SK-N-SH (cell line): ENCODE measurements at regions not wholly inside any gene's neighbourhood (a gene's known extent, or its start where the extent isn't known, plus 50 kb on each side); places are given as distances from the start of the nearest gene placed in this dataset.

Source experiments
- CTCF ChIA-PET: fragments of 300-600, 350-600 bp; formaldehyde crosslinking; extraction: SDS; loops from one replicate; lab custom pipeline; 2021; lab: Yijun Ruan, JAX
- POLR2A ChIA-PET: fragments of 350-600 bp; sonication (Branson Sonifier 250); formaldehyde crosslinking; extraction: SDS; loops from one replicate; lab custom pipeline; 2020; ENCODE audit warnings: antibody characterized with exemption, inconsistent platforms; lab: Yijun Ruan, JAX
- DNase-seq: peaks from one replicate; pipeline ENCODE4 v3.0.0; 2012
- H2AFZ ChIP-seq: fragments of 200-600 bp; sonication (generic); 2 replicates; pipeline ENCODE4 v1.8.1; 2016; ENCODE audit warnings: antibody characterized with exemption, mild to moderate bottlenecking, low read depth
- H3F3A ChIP-seq: fragments of 200-600 bp; sonication (generic); replicated peaks from 2 replicates; pipeline ENCODE3; 2016; ENCODE audit warnings: antibody characterized with exemption, mild to moderate bottlenecking; ENCODE audit not compliant: insufficient read depth
- H3K27ac ChIP-seq, 2 experiments: fragments of 200-500 bp in 1 of 2; fragments of 200-600 bp in 1 of 2; sonication (Bioruptor generic) in 1 of 2; sonication (generic), shearing (Covaris generic) in 1 of 2; 2 replicates each; pipeline versions ENCODE4 v1.5.1 to v1.6.1; 2014 to 2016; ENCODE audit warnings: low read depth in 2 of 2, inconsistent platforms in 1 of 2, low read length in 1 of 2, mild to moderate bottlenecking in 1 of 2, mixed read lengths in 1 of 2
- H3K27me3 ChIP-seq: fragments of 200-600 bp; sonication (generic), shearing (Covaris generic); 2 replicates; pipeline ENCODE4 v1.6.1; 2016; ENCODE audit warnings: mixed run types; ENCODE audit not compliant: insufficient read depth
- H3K36me3 ChIP-seq, 2 experiments: fragments of 200-500 bp in 1 of 2; fragments of 200-600 bp in 1 of 2; sonication (Bioruptor generic) in 1 of 2; sonication (generic) in 1 of 2; replicated peaks in 1 of 2; 2 replicates each; pipeline versions ENCODE3 to v1.5.1; 2014 to 2016; ENCODE audit warnings: low read length in 1 of 2, mild to moderate bottlenecking in 1 of 2; ENCODE audit not compliant: insufficient read depth in 2 of 2, control insufficient read depth in 1 of 2
- H3K4me1 ChIP-seq, 2 experiments: fragments of 200-500 bp in 1 of 2; fragments of 200-600 bp in 1 of 2; sonication (Bioruptor generic) in 1 of 2; sonication (generic), shearing (Covaris generic) in 1 of 2; 2 replicates each; pipeline versions ENCODE4 v1.5.1 to v1.6.1; 2014 to 2016; ENCODE audit warnings: low read depth in 1 of 2, low read length in 1 of 2, mixed run types in 1 of 2; ENCODE audit not compliant: insufficient read depth in 2 of 2, control insufficient read depth in 1 of 2
- H3K4me2 ChIP-seq: fragments of 200-600 bp; sonication (generic), shearing (Covaris generic); 2 replicates; pipeline ENCODE4 v1.6.1; 2017; ENCODE audit warnings: mixed run types
- H3K4me3 ChIP-seq, 2 experiments: fragments of 200-500 bp in 1 of 2; fragments of 200-600 bp in 1 of 2; sonication (Bioruptor generic) in 1 of 2; sonication (generic), shearing (Covaris generic) in 1 of 2; 2 replicates each; pipeline versions ENCODE4 v1.5.1 to v1.8.1; 2014 to 2016; ENCODE audit warnings: low read depth in 2 of 2, inconsistent platforms in 1 of 2, low read length in 1 of 2, mild to moderate bottlenecking in 1 of 2, mixed read lengths in 1 of 2, moderate library complexity in 1 of 2
- H3K79me2 ChIP-seq: fragments of 200-600 bp; sonication (generic); 2 replicates; pipeline ENCODE4 v1.8.1; 2017; ENCODE audit warnings: mild to moderate bottlenecking; ENCODE audit not compliant: insufficient read depth
- H3K9ac ChIP-seq: fragments of 200-600 bp; sonication (generic); 2 replicates; pipeline ENCODE4 v1.6.1; 2017; ENCODE audit warnings: mixed run types
- H3K9me2 ChIP-seq: fragments of 200-600 bp; sonication (generic); 2 replicates; pipeline ENCODE4 v1.6.1; 2017; ENCODE audit warnings: mixed run types
- H3K9me3 ChIP-seq: fragments of 200-600 bp; sonication (generic); 2 replicates; pipeline ENCODE4 v1.6.1; 2017; ENCODE audit warnings: mixed run types, mild to moderate bottlenecking, moderate library complexity
- H4K20me1 ChIP-seq: fragments of 200-600 bp; sonication (generic); 2 replicates; pipeline ENCODE4 v1.6.1; 2017; ENCODE audit warnings: mild to moderate bottlenecking, mixed run types; ENCODE audit not compliant: insufficient read depth
- CHD2 ChIP-seq: fragments of 150-350 bp; IDR thresholded peaks from 2 replicates; pipeline ENCODE4 v1.6.1; 2018; ENCODE audit warnings: low read length; ENCODE audit not compliant: partially characterized antibody
- FOXJ3 ChIP-seq: sonication (generic); formaldehyde crosslinking; IDR thresholded peaks from 2 replicates; pipeline ENCODE4 v1.5.1; 2020; ENCODE audit warnings: mild to moderate bottlenecking, missing genetic modification reagents
- FOXM1 ChIP-seq: IDR thresholded peaks from 2 replicates; pipeline ENCODE4 v1.4.0; 2012; ENCODE audit warnings: low read depth, mild to moderate bottlenecking
- JUND ChIP-seq: IDR thresholded peaks from 2 replicates; pipeline ENCODE4 v1.4.0; 2012
- MAX ChIP-seq: IDR thresholded peaks from 2 replicates; pipeline ENCODE4 v1.4.0; 2012; ENCODE audit warnings: low read depth
- NRF1 ChIP-seq: IDR thresholded peaks from 2 replicates; pipeline ENCODE4 v1.6.1; 2012; ENCODE audit warnings: low read depth, mild to moderate bottlenecking, low read length
- PBX3 ChIP-seq: IDR thresholded peaks from 2 replicates; pipeline ENCODE4; 2012
- RCOR1 ChIP-seq: fragments of 150-350 bp; IDR thresholded peaks from 2 replicates; pipeline ENCODE4 v1.6.1; 2017; ENCODE audit warnings: antibody characterized with exemption, low read length
- RFX5 ChIP-seq: IDR thresholded peaks from 2 replicates; pipeline ENCODE4 v1.6.1; 2012; ENCODE audit warnings: mild to moderate bottlenecking, improper control_type of control experiment, low read length
- SMC3 ChIP-seq: IDR thresholded peaks from 2 replicates; pipeline ENCODE4 v1.6.1; 2012; ENCODE audit warnings: low read depth, low read length, improper control_type of control experiment
- TAF1 ChIP-seq: IDR thresholded peaks from 2 replicates; pipeline ENCODE4 v1.6.1; 2012; ENCODE audit warnings: low read depth, mild to moderate bottlenecking, low read length, moderate library complexity, borderline replicate concordance
- TEAD4 ChIP-seq: IDR thresholded peaks from 2 replicates; pipeline ENCODE4 v1.4.0; 2012; ENCODE audit warnings: mild to moderate bottlenecking, borderline replicate concordance; ENCODE audit not compliant: insufficient read depth
- USF1 ChIP-seq: IDR thresholded peaks from 2 replicates; pipeline ENCODE4 v1.4.0; 2012; ENCODE audit warnings: low read depth, borderline replicate concordance
- YY1 ChIP-seq: IDR thresholded peaks from 2 replicates; pipeline ENCODE4 v1.4.0; 2012; ENCODE audit warnings: low read depth, mild to moderate bottlenecking
- WGBS: methylation state at CpG from one replicate; pipeline ENCODE4 v1.1.6; 2017; ENCODE audit warnings: low lambda C conversion rate; 5-methylcytosine and 5-hydroxymethylcytosine counted together

- no peak for TF ChIP-seq NRF1
- no peak for TF ChIP-seq RCOR1
- no peak for TF ChIP-seq CHD2
- TF ChIP-seq TEAD4: no peak
- TF ChIP-seq FOXJ3: no peak
Measured at GRCh38 chr14:22381408-22381760, 207.6 kb downstream of the DAD1 start (continued).

- H3K9me3 ChIP-seq: no peaks in the 10 kb centered on the region
- H3K4me3 ChIP-seq: peak overlapping the region in 1 of 2 experiments; percentile 28; a peak in 1 of 4 replicates
- H3K4me2 ChIP-seq: peak overlapping the region; percentile 61
- ChIA-PET POLR2A (no interaction called here), CTCF (interaction anchor here (0.6 to 1.9 kb wide), 8 partner anchors 8 to 539 kb away, joined by 3 to 5 read pairs (median 3); no protein-coding TSS in a partner anchor)
- H3K9me2 ChIP-seq: no peaks in the 10 kb centered on the region
- H4K20me1 ChIP-seq: no peaks in the 10 kb centered on the region
- no peak for TF ChIP-seq FOXM1
- TF ChIP-seq TAF1: no peak
- no peak for TF ChIP-seq YY1
- no peak for TF ChIP-seq SMC3
- H3K36me3 ChIP-seq: no peaks in the 10 kb centered on the region
- no peaks in the 10 kb centered on the region for H3K79me2 ChIP-seq
- no peak overlapping the region for H2AFZ ChIP-seq
- no peak for DNase-seq
- no peaks in the 10 kb centered on the region for H3F3A ChIP-seq
- no peak overlapping the region for H3K27ac ChIP-seq
- H3K4me1 ChIP-seq: 0 out of 4 replicates have a peak, but pooled peaks cover 0 to 13% of the 10 kb centered on the region in 2 experiments
- 20% methylated on average over 5 of the region's 5 CpGs for WGBS
- peaks cover 21% of the 10 kb centered on the region for H3K27me3 ChIP-seq
- no peak overlapping the region for H3K9ac ChIP-seq
Measured at GRCh38 chr14:22380571-22381407, 208.2 kb downstream of the DAD1 start.

- H4K20me1 ChIP-seq: no peaks in the 10 kb centered on the region
- no peak for DNase-seq
- no peaks in the 10 kb centered on the region for H3F3A ChIP-seq
- no peak overlapping the region for H3K27ac ChIP-seq
- TF ChIP-seq JUND (no peak), PBX3 (no peak), RFX5 (no peak), FOXM1 (no peak), SMC3 (no peak), MAX (no peak), USF1 (no peak)
- H3K4me3 ChIP-seq: no peak overlapping the region
- CTCF ChIA-PET: interaction anchor here (0.6 to 1.9 kb wide), 5 partner anchors 9 to 273 kb away, joined by 3 to 5 read pairs (median 4); no protein-coding TSS in a partner anchor
- H3K9me2 ChIP-seq: no peaks in the 10 kb centered on the region
- no peaks in the 10 kb centered on the region for H3K79me2 ChIP-seq
- H2AFZ ChIP-seq: no peak overlapping the region
- POLR2A ChIA-PET: no interaction called here
- H3K9me3 ChIP-seq: no peaks in the 10 kb centered on the region
- no peaks in the 10 kb centered on the region for H3K36me3 ChIP-seq
- H3K4me1 ChIP-seq: 0 out of 4 replicates have a peak, but pooled peaks cover 0 to 13% of the 10 kb centered on the region in 2 experiments
- no peak overlapping the region for H3K9ac ChIP-seq
- H3K27me3 ChIP-seq: peaks cover 17% of the 10 kb centered on the region
- H3K4me2 ChIP-seq: no peak overlapping the region; the same call in 1 of the 2 replicates
Measured at GRCh38 chr14:22379727-22380126, 209.3 kb downstream of the DAD1 start.
